ENCODE measurements at regions not wholly inside any gene's neighbourhood (a gene's known extent, or its start where the extent isn't known, plus 50 kb on each side); places are given as distances from the start of the nearest gene placed in this dataset.
"Not testable (repeated sequence)": the region's sequence is repeated elsewhere in the genome, so short reads cannot be mapped to it uniquely, and the experiment has no call there.

- no peak for DNase-seq (ENCODE audit: low read depth, low spot score)
Observed at GRCh38 chr5:123960526-123960925, 448.5 kb downstream of the CSNK1G3 start.

- no peak for DNase-seq (ENCODE audit: low read depth, low spot score)
Observed at GRCh38 chr5:123951582-123951977, 439.6 kb downstream of the CSNK1G3 start.

- no peak for DNase-seq (ENCODE audit: low read depth, low spot score)
Observed at GRCh38 chr5:123950701-123951581, 439.0 kb downstream of the CSNK1G3 start.

- no peak for DNase-seq (ENCODE audit: low read depth, low spot score)
Observed at GRCh38 chr5:123949807-123950340, 437.9 kb downstream of the CSNK1G3 start.

GRCh38 chr5:123949043-123949804 is 437.2 kb downstream of the CSNK1G3 start:
- DNase-seq (ENCODE audit: low read depth, low spot score) = no peak

- DNase-seq (ENCODE audit: low read depth, low spot score) = no peak
Observed at GRCh38 chr5:123947797-123948196, 435.8 kb downstream of the CSNK1G3 start.

- DNase-seq (ENCODE audit: low read depth, low spot score) = no peak
Observed at GRCh38 chr5:123945548-123945947, 433.6 kb downstream of the CSNK1G3 start.

- no peak for DNase-seq (ENCODE audit: low read depth, low spot score)
Observed at GRCh38 chr5:123943151-123943550, 431.2 kb downstream of the CSNK1G3 start.

- no peak for DNase-seq (ENCODE audit: low read depth, low spot score)
Observed at GRCh38 chr5:123940416-123940815, 428.4 kb downstream of the CSNK1G3 start.

GRCh38 chr5:123937230-123937629 is 425.3 kb downstream of the CSNK1G3 start:
- DNase-seq (ENCODE audit: low read depth, low spot score) = no peak

- DNase-seq (ENCODE audit: low read depth, low spot score) = no peak
Observed at GRCh38 chr5:123936548-123936947, 424.6 kb downstream of the CSNK1G3 start.

- not testable (repeated sequence) for DNase-seq (ENCODE audit: low read depth, low spot score)
Observed at GRCh38 chr5:123933812-123934211, 421.8 kb downstream of the CSNK1G3 start.

- DNase-seq (ENCODE audit: low read depth, low spot score) = no peak
Observed at GRCh38 chr5:123929055-123929474, 417.1 kb downstream of the CSNK1G3 start.

- no peak for DNase-seq (ENCODE audit: low read depth, low spot score)
Observed at GRCh38 chr5:123928401-123928800, 416.4 kb downstream of the CSNK1G3 start.

- DNase-seq (ENCODE audit: low read depth, low spot score) = no peak
Observed at GRCh38 chr5:123921193-123921592, 409.2 kb downstream of the CSNK1G3 start.

GRCh38 chr5:123916345-123917121 is 404.6 kb downstream of the CSNK1G3 start:
- DNase-seq (ENCODE audit: low read depth, low spot score) = no peak

GRCh38 chr5:123914333-123914732 is 402.4 kb downstream of the CSNK1G3 start:
- no peak for DNase-seq (ENCODE audit: low read depth, low spot score)

- no peak for DNase-seq (ENCODE audit: low read depth, low spot score)
Observed at GRCh38 chr5:123907349-123907748, 395.4 kb downstream of the CSNK1G3 start.

GRCh38 chr5:123906698-123907295 is 394.8 kb downstream of the CSNK1G3 start:
- DNase-seq (ENCODE audit: low read depth, low spot score) = no peak

- DNase-seq (ENCODE audit: low read depth, low spot score) = no peak
Observed at GRCh38 chr5:123885081-123885480, 373.1 kb downstream of the CSNK1G3 start.

GRCh38 chr5:123882965-123883345 is 371.0 kb downstream of the CSNK1G3 start:
- no peak for DNase-seq (ENCODE audit: low read depth, low spot score)
